ENCODE measurements at regions not wholly inside any gene's neighbourhood (a gene's known extent, or its start where the extent isn't known, plus 50 kb on each side); places are given as distances from the start of the nearest gene placed in this dataset.

- TF ChIP-seq CTCF (IDR thresholded peaks at IDR 0.05 in 2 of 3, conservative IDR thresholded peaks at IDR 0.05 in 1 of 3; ENCODE audit: borderline replicate concordance in 1 of 3, insufficient read depth in 1 of 3, low read depth in 2 of 3, low read length in 2 of 3) = no peak
- TF ChIP-seq EZH2phosphoT487 (IDR thresholded peaks at IDR 0.05; ENCODE audit: borderline replicate concordance) = no peak
- no peak for TF ChIP-seq POLR2A (IDR thresholded peaks at IDR 0.05; ENCODE audit: borderline replicate concordance, extremely low read depth, insufficient read depth, insufficient read length)
- TF ChIP-seq EZH2 (IDR thresholded peaks at IDR 0.05) = no peak
- TF ChIP-seq SIN3A (IDR thresholded peaks at IDR 0.05; ENCODE audit: low read depth) = no peak
- TF ChIP-seq ZBTB33 (IDR thresholded peaks at IDR 0.05; ENCODE audit: extremely low read depth, insufficient replicate concordance, low read length) = no peak
- no peak for TF ChIP-seq RAD21 (IDR thresholded peaks at IDR 0.05; ENCODE audit: low read depth)
- no peak for TF ChIP-seq MAX (IDR thresholded peaks at IDR 0.05)
- TF ChIP-seq REST (IDR thresholded peaks at IDR 0.05; ENCODE audit: low read depth) = no peak
These were observed 69.1 kb upstream of the WAC start for GRCh38 chr10:28463676-28464395.
